GM18498 (cell line): ENCODE measurements at regions not wholly inside any gene's neighbourhood (a gene's known extent, or its start where the extent isn't known, plus 50 kb on each side); places are given as distances from the start of the nearest gene placed in this dataset.

ENCODE experiments used
- ATAC-seq: cut with Tn5 transposase; IDR thresholded peaks from one replicate; pipeline ENCODE4 v1.9.1; 2021; ENCODE audit warnings: mild to moderate bottlenecking, moderate library complexity; ENCODE audit not compliant: unreplicated experiment

GRCh38 chr19:31761281-31761913 lies 412.2 kb upstream of the TSHZ3 start:
- no peak for ATAC-seq

DNA sequence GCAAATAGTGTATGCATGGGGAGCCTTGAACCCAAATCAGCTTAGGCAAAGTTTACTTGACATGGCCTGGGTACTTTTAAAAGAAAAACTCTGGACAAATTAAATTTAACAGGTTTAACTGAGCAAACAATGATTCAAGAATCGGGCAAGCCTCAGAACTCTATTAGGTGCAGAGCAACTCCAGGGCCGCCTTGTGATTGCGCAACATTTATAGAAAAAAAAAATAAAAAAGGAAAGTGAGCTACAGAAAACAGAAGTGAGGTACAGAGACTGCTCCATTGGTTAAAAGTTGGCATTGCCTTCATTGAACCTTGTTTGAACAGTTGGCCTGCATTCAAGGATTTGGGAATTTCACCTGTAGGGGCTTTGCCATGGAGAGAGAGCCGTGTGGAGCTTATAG lies 421.0 kb upstream of the TSHZ3 start:
- no peak for ATAC-seq

- ATAC-seq = no peak
Measured at GRCh38 chr19:31772915-31773314, 423.7 kb upstream of the TSHZ3 start.

GRCh38 chr19:31781542-31781941 lies 432.3 kb upstream of the TSHZ3 start:
- no peak for ATAC-seq

DNA sequence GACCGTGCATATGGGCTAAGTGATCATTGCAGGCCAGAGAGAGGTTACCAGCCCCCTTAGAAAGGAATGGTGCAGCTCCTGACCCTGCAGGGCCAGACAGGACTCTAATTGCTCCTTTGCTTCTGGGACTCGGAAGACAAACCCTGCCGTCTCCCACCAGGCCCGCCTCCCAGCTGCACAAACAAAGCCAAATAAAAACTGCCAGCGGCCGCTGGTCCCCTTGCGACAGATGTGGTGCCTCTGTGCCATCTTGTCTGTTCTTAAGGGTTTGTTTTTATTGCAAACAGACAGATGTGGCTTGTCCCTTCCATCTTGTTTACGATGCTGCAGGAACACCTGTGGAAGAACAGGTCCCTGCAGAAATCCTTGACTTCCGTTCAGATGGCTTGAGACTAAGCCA lies 434.4 kb upstream of the TSHZ3 start:
- no peak for ATAC-seq

GRCh38 chr19:31784671-31785101 lies 435.4 kb upstream of the TSHZ3 start:
- ATAC-seq = no peak

DNA sequence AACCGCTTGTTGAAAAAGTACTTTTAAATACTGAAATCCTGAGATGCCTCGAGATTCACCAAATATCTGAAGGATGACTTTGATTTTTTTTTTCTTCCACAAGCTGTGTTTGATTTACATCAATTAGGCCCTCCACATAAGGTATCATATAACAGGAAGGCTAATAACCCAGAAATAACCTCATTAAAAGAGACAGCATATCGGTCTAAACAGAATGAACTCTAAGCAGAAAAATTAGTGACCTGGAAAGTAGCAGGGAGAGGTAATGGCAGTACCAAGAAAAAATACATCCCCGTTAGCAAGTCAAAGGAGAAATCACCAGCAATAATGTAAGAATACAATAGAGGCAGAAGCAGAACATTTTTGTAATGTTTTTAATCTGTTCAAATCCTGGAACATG lies 452.4 kb upstream of the TSHZ3 start:
- ATAC-seq = no peak

DNA sequence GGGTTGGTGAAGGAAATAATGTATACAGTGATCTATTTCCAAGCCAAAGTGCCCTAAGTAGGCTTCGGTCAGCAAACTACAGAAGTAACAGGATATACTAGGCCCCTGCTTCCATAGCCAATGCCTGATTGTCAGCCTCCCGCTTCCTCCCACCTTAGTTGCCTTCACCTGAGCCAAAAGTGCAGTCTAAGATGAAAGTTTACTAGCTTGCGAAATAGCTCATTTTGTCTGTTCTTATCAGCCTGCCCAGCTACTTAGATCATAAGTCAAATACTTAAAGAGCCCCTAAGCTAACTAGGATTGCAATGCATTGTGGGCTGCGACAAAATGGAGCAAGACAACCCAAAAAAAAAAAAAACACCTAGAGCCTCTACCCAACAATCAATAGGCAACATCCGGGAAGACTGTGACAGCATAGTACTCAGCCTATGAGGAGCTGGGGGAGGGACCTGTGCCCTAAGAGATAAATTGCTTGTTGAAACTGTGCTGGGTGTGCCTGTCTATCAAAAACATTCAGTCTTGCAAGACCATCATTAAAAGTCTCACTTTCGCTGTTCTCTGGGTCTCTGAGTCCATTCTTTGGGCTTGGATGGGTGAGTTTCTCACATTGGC lies 454.7 kb upstream of the TSHZ3 start:
- ATAC-seq = no peak

GRCh38 chr19:31804668-31805067 lies 455.4 kb upstream of the TSHZ3 start:
- no peak for ATAC-seq

DNA sequence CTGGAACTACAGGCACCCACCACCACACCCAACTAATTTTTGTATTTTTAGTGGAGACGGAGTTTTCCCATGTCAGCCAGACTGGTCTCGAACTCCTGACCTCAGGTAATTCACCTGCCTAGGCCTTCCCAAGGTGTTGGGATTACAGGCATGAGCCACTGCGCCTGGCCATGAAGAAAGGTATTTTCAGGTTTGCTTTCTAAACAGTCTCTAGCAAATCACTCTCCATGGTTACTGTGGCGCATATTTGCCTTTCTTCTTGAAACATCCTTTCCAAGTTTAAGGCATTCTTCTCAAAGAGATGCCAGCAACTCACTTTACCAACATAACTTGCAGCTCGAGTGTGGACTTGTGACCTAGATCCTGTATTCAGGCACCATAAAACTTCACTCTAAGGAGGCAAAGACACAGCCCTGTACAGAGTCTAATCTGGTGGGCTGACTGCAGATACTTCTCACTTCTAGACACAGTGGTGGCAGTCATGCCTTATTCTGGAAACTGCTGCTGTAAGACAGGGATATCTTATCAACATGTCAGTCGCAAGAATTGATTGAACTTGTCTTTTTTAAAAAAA lies 461.4 kb upstream of the TSHZ3 start:
- no peak for ATAC-seq

GRCh38 chr19:31817971-31818797 lies 468.9 kb upstream of the TSHZ3 start:
- no peak for ATAC-seq

- ATAC-seq = no peak
Measured at GRCh38 chr19:31818798-31819105, 469.5 kb upstream of the TSHZ3 start.

GRCh38 chr19:31819837-31820236 lies 470.6 kb upstream of the TSHZ3 start:
- no peak for ATAC-seq

- ATAC-seq = no peak
Measured at GRCh38 chr19:31821346-31821745, 472.1 kb upstream of the TSHZ3 start.

DNA sequence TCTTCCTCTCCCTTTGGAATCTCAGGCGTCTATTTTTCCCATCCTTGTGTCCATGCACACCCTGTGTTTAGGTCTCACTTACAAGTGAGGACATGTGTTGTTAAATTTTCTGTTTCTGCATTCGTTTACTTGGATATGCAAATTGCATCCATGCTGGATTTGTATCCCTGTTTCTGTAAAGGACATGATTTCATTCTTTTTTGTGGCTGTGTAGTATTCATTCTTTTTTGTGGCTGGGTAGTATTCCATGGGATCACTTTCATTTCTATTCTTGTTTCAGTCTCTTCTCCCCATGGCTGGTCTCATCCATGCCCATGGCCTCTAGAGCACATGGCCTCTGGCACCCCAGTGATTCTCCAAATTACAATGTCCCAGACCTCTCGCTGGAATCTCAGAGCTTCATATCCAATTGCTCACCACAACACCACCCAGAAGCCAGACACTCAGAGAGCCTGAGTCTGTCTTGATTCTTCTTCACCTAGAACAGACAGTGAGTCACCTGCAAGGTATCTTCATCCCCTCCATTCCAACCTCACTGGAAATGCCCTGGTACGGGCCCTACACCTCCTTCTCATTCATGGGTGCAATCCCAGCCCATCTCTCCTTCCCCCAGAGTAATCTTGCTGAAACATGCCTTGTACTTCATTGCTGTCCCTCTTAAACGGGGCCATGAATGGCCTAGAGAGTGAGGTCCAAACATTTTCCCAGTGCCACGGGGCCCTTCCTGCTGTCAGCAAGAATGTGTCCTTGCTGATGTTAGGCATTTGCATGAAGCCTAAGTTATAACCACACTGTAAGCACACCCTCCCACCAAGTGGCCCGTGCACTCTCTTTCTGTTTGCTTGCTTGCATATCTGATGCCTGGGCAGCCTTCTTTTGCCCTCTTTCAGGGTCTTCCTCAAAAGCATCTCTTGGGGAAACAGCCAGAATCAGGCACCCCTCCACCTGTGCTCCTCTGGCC lies 476.2 kb upstream of the TSHZ3 start:
- no peak for ATAC-seq

- ATAC-seq = no peak
Measured at GRCh38 chr19:31826325-31826724, 477.1 kb upstream of the TSHZ3 start.

GRCh38 chr19:31831421-31832175 lies 482.4 kb upstream of the TSHZ3 start:
- no peak for ATAC-seq

GRCh38 chr19:31832176-31832548 lies 482.9 kb upstream of the TSHZ3 start:
- ATAC-seq = no peak

DNA sequence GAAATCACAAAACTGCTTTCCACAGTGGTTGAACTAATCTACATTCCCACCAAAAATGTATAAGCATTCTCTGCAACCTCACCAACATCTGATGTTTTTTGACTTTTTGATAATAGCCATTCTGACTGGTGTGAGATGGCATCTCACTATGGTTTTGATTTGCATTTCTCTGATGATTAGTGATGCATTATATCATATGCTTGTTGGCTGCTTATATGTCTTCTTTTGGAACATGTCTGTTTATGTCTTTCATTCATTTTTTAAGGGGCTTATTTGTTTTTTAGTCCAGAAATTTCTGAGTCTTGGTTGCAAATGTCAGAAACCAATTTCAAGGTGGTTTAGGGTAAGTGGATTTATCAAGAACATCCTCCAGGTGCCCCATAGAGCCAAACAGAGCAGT lies 484.8 kb upstream of the TSHZ3 start:
- no peak for ATAC-seq

- ATAC-seq = no peak
Measured at GRCh38 chr19:31838163-31838815, 489.1 kb upstream of the TSHZ3 start.
